Liver (tissue), 8 donors: ENCODE measurements at regions not wholly inside any gene's neighbourhood (a gene's known extent, or its start where the extent isn't known, plus 50 kb on each side); places are given as distances from the start of the nearest gene placed in this dataset.

Source experiments
- DNase-seq: peaks from one replicate; pipeline ENCODE4 v3.0.0-alpha.2; 2017; ENCODE audit warnings: low spot score
- H3K27ac ChIP-seq, 2 donors: one replicate each; pipeline ENCODE4 v1.7.0; 2013; ENCODE audit warnings: inconsistent platforms in 2 of 2, low read length in 2 of 2, control low read depth in 1 of 2, low read depth in 1 of 2, mild to moderate bottlenecking in 1 of 2
- H3K27me3 ChIP-seq, 4 donors: one replicate each; pipeline versions ENCODE4 v1.6.1 to v1.7.0; 2013; ENCODE audit warnings: low read length in 3 of 4, inconsistent platforms in 1 of 4, mild to moderate bottlenecking in 1 of 4, moderate library complexity in 1 of 4; ENCODE audit not compliant: control insufficient read depth in 4 of 4, insufficient read depth in 4 of 4
- H3K36me3 ChIP-seq, 4 donors: one replicate each; pipeline versions ENCODE4 v1.6.1 to v1.7.0; 2013; ENCODE audit warnings: low read length in 3 of 4, mild to moderate bottlenecking in 3 of 4, low read depth in 1 of 4, moderate library complexity in 1 of 4; ENCODE audit not compliant: control insufficient read depth in 4 of 4, insufficient read depth in 3 of 4
- H3K4me1 ChIP-seq, 4 donors: one replicate each; pipeline versions ENCODE4 v1.6.1 to v1.7.0; 2013; ENCODE audit warnings: low read length in 3 of 4, mild to moderate bottlenecking in 3 of 4, moderate library complexity in 1 of 4; ENCODE audit not compliant: control insufficient read depth in 4 of 4, insufficient read depth in 4 of 4
- H3K4me3 ChIP-seq, 3 donors: one replicate each; pipeline versions ENCODE4 v1.6.1 to v1.7.0; 2013; ENCODE audit warnings: low read length in 3 of 3, control low read depth in 1 of 3, low read depth in 1 of 3, mild to moderate bottlenecking in 1 of 3
- H3K9ac ChIP-seq, 2 donors: one replicate each; pipeline ENCODE4 v1.7.0; 2013; ENCODE audit warnings: low read length in 2 of 2, mild to moderate bottlenecking in 2 of 2, moderate library complexity in 2 of 2, control low read depth in 1 of 2, low read depth in 1 of 2
- H3K9me3 ChIP-seq, 4 donors: one replicate each; pipeline versions ENCODE4 v1.6.1 to v1.7.0; 2013; ENCODE audit warnings: low read length in 3 of 4; ENCODE audit not compliant: control insufficient read depth in 4 of 4
- EGR1 ChIP-seq, 2 donors: IDR thresholded peaks; 2 replicates each; pipeline ENCODE4 v1.6.1; 2016 to 2018; ENCODE audit warnings: antibody characterized with exemption in 2 of 2, low read depth in 2 of 2
- FOXA1 ChIP-seq: IDR thresholded peaks from 2 replicates; pipeline ENCODE4 v1.6.1; 2016; ENCODE audit warnings: antibody characterized with exemption
- FOXA2 ChIP-seq: IDR thresholded peaks from 2 replicates; pipeline ENCODE4 v1.6.1; 2016; ENCODE audit warnings: antibody characterized with exemption
- GABPA ChIP-seq, 2 donors: IDR thresholded peaks in 1 of 2; conservative IDR thresholded peaks in 1 of 2; 2 replicates each; pipeline ENCODE4 v1.6.1; 2016; ENCODE audit warnings: antibody characterized with exemption in 2 of 2, mild to moderate bottlenecking in 1 of 2, moderate library complexity in 1 of 2
- HNF4A ChIP-seq, 2 donors: conservative IDR thresholded peaks; 2 replicates each; pipeline ENCODE4 v1.6.1; 2016; ENCODE audit warnings: antibody characterized with exemption in 2 of 2, mild to moderate bottlenecking in 2 of 2
- HNF4G ChIP-seq: IDR thresholded peaks from 2 replicates; pipeline ENCODE4 v1.6.1; 2016; ENCODE audit warnings: antibody characterized with exemption
- JUND ChIP-seq, 2 donors: IDR thresholded peaks; 2 replicates each; pipeline ENCODE4 v1.6.1; 2016; ENCODE audit warnings: antibody characterized with exemption in 2 of 2
- NR2F2 ChIP-seq: IDR thresholded peaks from 2 replicates; pipeline ENCODE4 v1.6.1; 2016; ENCODE audit warnings: antibody characterized with exemption
- RAD21 ChIP-seq, 2 donors: IDR thresholded peaks; 2 replicates each; pipeline ENCODE4 v1.6.1; 2016; ENCODE audit warnings: antibody characterized with exemption in 2 of 2, mild to moderate bottlenecking in 2 of 2
- RXRA ChIP-seq, 2 donors: IDR thresholded peaks; 2 replicates each; pipeline ENCODE4 v1.6.1; 2017 to 2018; ENCODE audit warnings: antibody characterized with exemption in 2 of 2, mild to moderate bottlenecking in 1 of 2
- SP1 ChIP-seq: IDR thresholded peaks from 2 replicates; pipeline ENCODE4 v1.6.1; 2018; ENCODE audit warnings: antibody characterized with exemption, mild to moderate bottlenecking
- TAF1 ChIP-seq: conservative IDR thresholded peaks from 2 replicates; pipeline ENCODE4 v1.6.1; 2016; ENCODE audit warnings: antibody characterized with exemption, mild to moderate bottlenecking
- YY1 ChIP-seq: IDR thresholded peaks from 2 replicates; pipeline ENCODE4 v1.6.1; 2016; ENCODE audit warnings: antibody characterized with exemption, mild to moderate bottlenecking
- WGBS: extraction: QIAGEN DNeasy Blood & Tissue Kit; methylation state at CpG from one replicate; pipeline ENCODE4 v1.1.7; 2013; 5-methylcytosine and 5-hydroxymethylcytosine counted together
- TF ChIP-seq, protein P1 (sequence below): IDR thresholded peaks from 2 replicates; pipeline ENCODE4 v1.6.1; 2016; ENCODE audit warnings: antibody characterized with exemption, mild to moderate bottlenecking
- TF ChIP-seq, protein P2 (sequence below): IDR thresholded peaks from 2 replicates; pipeline ENCODE4 v1.6.1; 2016; ENCODE audit warnings: antibody characterized with exemption
- TF ChIP-seq, protein P3 (sequence below): IDR thresholded peaks from 2 replicates; pipeline ENCODE4 v1.6.1; 2016; ENCODE audit warnings: antibody characterized with exemption
- TF ChIP-seq, protein P4 (sequence below): IDR thresholded peaks from 2 replicates; pipeline ENCODE4 v1.6.1; 2016; ENCODE audit warnings: antibody characterized with exemption
- TF ChIP-seq, protein P5 (sequence below): fragments of 150-350 bp; IDR thresholded peaks from 2 replicates; pipeline ENCODE4 v1.5.1; 2017; ENCODE audit warnings: improper control_type of control experiment, low read depth, low read length; ENCODE audit not compliant: missing input control
- donor health status: healthy.
- donor health status: healthy.
- donor health status: healthy.
- donor health status: healthy.
- donor health status: healthy.

DNA sequence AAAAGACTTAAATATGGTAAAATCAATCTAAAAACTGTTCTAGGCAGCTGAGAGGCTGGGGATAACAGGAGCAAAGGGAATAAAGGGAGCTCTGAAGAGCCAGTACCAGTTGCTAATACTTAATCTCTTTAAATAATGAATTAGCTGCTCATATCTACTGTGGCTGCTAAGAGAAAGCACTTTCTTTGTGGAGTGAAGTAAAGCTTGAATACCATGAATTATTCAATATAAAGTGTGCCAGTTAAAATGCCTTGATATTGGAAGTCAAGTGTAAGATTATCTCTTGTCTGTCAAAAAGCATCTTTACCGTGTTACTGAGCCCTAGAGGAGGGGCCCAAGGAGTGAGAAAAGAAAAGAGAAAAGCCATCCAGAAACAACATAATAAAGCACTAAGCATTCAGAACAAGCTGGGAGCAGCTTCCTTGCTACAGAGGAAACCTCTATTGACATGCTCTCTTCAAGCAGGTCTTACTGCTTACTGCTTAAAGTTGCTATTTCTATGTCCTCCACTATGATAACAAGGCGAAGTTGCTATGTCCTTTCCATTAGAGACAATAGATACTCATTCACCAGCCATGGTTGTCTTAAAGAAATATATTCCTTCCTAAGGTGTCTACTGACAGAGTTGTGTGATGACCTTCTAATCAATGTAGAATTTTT lies 297.4 kb downstream of the CETN3 start:
- Histone ChIP-seq H3K9me3 (peaks cover 0 to under 1% (median 0%) of the 10 kb centered on the region in 4 donors), H3K36me3 (no peaks in the 10 kb centered on the region), H3K27ac (no peak overlapping the region), H3K4me1 (no peaks in the 10 kb centered on the region), H3K4me3 (no peak overlapping the region), H3K9ac (no peak overlapping the region), H3K27me3 (no peaks in the 10 kb centered on the region)
- WGBS, result 57% methylated on average over 2 of the region's 2 CpGs
- no peak for TF ChIP-seq RXRA (IDR thresholded peaks at IDR 0.05)
- TF ChIP-seq NR2F2, result no peak
- no peak for TF ChIP-seq RAD21 (IDR thresholded peaks at IDR 0.05)
- no peak for TF ChIP-seq JUND (IDR thresholded peaks at IDR 0.05)
- TF ChIP-seq GABPA (IDR thresholded peaks at IDR 0.05 in 1 of 2, conservative IDR thresholded peaks at IDR 0.05 in 1 of 2), result no peak
- TF ChIP-seq SP1, result no peak
- TF ChIP-seq HNF4G, result no peak
- TF ChIP-seq, protein P1, sequence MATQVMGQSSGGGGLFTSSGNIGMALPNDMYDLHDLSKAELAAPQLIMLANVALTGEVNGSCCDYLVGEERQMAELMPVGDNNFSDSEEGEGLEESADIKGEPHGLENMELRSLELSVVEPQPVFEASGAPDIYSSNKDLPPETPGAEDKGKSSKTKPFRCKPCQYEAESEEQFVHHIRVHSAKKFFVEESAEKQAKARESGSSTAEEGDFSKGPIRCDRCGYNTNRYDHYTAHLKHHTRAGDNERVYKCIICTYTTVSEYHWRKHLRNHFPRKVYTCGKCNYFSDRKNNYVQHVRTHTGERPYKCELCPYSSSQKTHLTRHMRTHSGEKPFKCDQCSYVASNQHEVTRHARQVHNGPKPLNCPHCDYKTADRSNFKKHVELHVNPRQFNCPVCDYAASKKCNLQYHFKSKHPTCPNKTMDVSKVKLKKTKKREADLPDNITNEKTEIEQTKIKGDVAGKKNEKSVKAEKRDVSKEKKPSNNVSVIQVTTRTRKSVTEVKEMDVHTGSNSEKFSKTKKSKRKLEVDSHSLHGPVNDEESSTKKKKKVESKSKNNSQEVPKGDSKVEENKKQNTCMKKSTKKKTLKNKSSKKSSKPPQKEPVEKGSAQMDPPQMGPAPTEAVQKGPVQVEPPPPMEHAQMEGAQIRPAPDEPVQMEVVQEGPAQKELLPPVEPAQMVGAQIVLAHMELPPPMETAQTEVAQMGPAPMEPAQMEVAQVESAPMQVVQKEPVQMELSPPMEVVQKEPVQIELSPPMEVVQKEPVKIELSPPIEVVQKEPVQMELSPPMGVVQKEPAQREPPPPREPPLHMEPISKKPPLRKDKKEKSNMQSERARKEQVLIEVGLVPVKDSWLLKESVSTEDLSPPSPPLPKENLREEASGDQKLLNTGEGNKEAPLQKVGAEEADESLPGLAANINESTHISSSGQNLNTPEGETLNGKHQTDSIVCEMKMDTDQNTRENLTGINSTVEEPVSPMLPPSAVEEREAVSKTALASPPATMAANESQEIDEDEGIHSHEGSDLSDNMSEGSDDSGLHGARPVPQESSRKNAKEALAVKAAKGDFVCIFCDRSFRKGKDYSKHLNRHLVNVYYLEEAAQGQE, result no peak
- no peak for TF ChIP-seq HNF4A (conservative IDR thresholded peaks at IDR 0.05)
- TF ChIP-seq, protein P2, sequence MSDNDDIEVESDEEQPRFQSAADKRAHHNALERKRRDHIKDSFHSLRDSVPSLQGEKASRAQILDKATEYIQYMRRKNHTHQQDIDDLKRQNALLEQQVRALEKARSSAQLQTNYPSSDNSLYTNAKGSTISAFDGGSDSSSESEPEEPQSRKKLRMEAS, result no peak
- TF ChIP-seq, protein P3, sequence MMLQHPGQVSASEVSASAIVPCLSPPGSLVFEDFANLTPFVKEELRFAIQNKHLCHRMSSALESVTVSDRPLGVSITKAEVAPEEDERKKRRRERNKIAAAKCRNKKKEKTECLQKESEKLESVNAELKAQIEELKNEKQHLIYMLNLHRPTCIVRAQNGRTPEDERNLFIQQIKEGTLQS, result no peak
- no peak for TF ChIP-seq YY1
- TF ChIP-seq TAF1, result no peak
- TF ChIP-seq, protein P4, sequence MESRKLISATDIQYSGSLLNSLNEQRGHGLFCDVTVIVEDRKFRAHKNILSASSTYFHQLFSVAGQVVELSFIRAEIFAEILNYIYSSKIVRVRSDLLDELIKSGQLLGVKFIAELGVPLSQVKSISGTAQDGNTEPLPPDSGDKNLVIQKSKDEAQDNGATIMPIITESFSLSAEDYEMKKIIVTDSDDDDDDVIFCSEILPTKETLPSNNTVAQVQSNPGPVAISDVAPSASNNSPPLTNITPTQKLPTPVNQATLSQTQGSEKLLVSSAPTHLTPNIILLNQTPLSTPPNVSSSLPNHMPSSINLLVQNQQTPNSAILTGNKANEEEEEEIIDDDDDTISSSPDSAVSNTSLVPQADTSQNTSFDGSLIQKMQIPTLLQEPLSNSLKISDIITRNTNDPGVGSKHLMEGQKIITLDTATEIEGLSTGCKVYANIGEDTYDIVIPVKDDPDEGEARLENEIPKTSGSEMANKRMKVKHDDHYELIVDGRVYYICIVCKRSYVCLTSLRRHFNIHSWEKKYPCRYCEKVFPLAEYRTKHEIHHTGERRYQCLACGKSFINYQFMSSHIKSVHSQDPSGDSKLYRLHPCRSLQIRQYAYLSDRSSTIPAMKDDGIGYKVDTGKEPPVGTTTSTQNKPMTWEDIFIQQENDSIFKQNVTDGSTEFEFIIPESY, result no peak
- no peak for TF ChIP-seq EGR1 (IDR thresholded peaks at IDR 0.05; ENCODE audit: low read depth in 2 of 2)
- TF ChIP-seq FOXA1, result no peak
- no peak for TF ChIP-seq FOXA2
- TF ChIP-seq, protein P5, sequence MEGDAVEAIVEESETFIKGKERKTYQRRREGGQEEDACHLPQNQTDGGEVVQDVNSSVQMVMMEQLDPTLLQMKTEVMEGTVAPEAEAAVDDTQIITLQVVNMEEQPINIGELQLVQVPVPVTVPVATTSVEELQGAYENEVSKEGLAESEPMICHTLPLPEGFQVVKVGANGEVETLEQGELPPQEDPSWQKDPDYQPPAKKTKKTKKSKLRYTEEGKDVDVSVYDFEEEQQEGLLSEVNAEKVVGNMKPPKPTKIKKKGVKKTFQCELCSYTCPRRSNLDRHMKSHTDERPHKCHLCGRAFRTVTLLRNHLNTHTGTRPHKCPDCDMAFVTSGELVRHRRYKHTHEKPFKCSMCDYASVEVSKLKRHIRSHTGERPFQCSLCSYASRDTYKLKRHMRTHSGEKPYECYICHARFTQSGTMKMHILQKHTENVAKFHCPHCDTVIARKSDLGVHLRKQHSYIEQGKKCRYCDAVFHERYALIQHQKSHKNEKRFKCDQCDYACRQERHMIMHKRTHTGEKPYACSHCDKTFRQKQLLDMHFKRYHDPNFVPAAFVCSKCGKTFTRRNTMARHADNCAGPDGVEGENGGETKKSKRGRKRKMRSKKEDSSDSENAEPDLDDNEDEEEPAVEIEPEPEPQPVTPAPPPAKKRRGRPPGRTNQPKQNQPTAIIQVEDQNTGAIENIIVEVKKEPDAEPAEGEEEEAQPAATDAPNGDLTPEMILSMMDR, result no peak
- no peak for DNase-seq
